ACHN (cell line): ENCODE measurements at regions not wholly inside any gene's neighbourhood (a gene's known extent, or its start where the extent isn't known, plus 50 kb on each side); places are given as distances from the start of the nearest gene placed in this dataset.
"Not testable (repeated sequence)": the region's sequence is repeated elsewhere in the genome, so short reads cannot be mapped to it uniquely, and the experiment has no call there.

Experiments used
- DNase-seq: peaks from one replicate; pipeline ENCODE4 v3.0.0-alpha.2; 2015
- in situ Hi-C: cut with HindIII; loops from 2 replicates; pipeline ENCODE4 v1.10.0; 2017; ENCODE audit warnings: low sequenced_read_pairs, low pct_ligation_motif_present, low pct_unique_long_range_greater_than_20kb

- no peak for DNase-seq
- in situ Hi-C loops: no loop called here
Measured at GRCh38 chr2:116238511-116238910, 1576.0 kb upstream of the DDX18 start.

GRCh38 chr2:116250376-116250775 is 1564.1 kb upstream of the DDX18 start:
- in situ Hi-C loops: no loop called here
- DNase-seq: no peak

- in situ Hi-C loops: no loop called here
- no peak for DNase-seq
Measured at GRCh38 chr2:116264872-116265271, 1549.6 kb upstream of the DDX18 start.

- no peak for DNase-seq
- in situ Hi-C loops: no loop called here
Measured at GRCh38 chr2:116269040-116269439, 1545.5 kb upstream of the DDX18 start.

GRCh38 chr2:116304328-116304727 is 1510.2 kb upstream of the DDX18 start:
- in situ Hi-C loops: no loop called here
- DNase-seq: no peak

GRCh38 chr2:116317111-116317510 is 1497.4 kb upstream of the DDX18 start:
- in situ Hi-C loops: no loop called here
- DNase-seq: no peak

GRCh38 chr2:116318551-116318950 is 1495.9 kb upstream of the DDX18 start:
- DNase-seq: not testable (repeated sequence)

GRCh38 chr2:116319001-116319400 is 1495.5 kb upstream of the DDX18 start:
- in situ Hi-C loops: no loop called here
- DNase-seq: no peak

More at GRCh38 chr2:116318551-116318950, 1495.9 kb upstream of the DDX18 start:
- in situ Hi-C loops: not testable (repeated sequence)

- in situ Hi-C loops: no loop called here
- no peak for DNase-seq
Measured at GRCh38 chr2:116319935-116320334, 1494.6 kb upstream of the DDX18 start.

GRCh38 chr2:116329280-116329679 is 1485.2 kb upstream of the DDX18 start:
- in situ Hi-C loops: no loop called here
- DNase-seq: no peak

GRCh38 chr2:116340690-116341089 is 1473.8 kb upstream of the DDX18 start:
- in situ Hi-C loops: no loop called here
- no peak for DNase-seq

GRCh38 chr2:116366212-116366611 is 1448.3 kb upstream of the DDX18 start:
- in situ Hi-C loops: no loop called here
- DNase-seq: no peak

GRCh38 chr2:116378786-116379185 is 1435.7 kb upstream of the DDX18 start:
- no peak for DNase-seq
- in situ Hi-C loops: no loop called here

GRCh38 chr2:116411211-116411610 is 1403.3 kb upstream of the DDX18 start:
- no peak for DNase-seq
- in situ Hi-C loops: no loop called here

GRCh38 chr2:116413659-116414058 is 1400.8 kb upstream of the DDX18 start:
- DNase-seq: no peak
- in situ Hi-C loops: no loop called here

GRCh38 chr2:116416731-116417377 is 1397.6 kb upstream of the DDX18 start:
- DNase-seq: no peak
- in situ Hi-C loops: no loop called here

GRCh38 chr2:116435648-116436047 is 1378.8 kb upstream of the DDX18 start:
- DNase-seq: no peak
- in situ Hi-C loops: no loop called here

- in situ Hi-C loops: no loop called here
- no peak for DNase-seq
Measured at GRCh38 chr2:116440104-116440653, 1374.3 kb upstream of the DDX18 start.

- DNase-seq: no peak
- in situ Hi-C loops: no loop called here
Measured at GRCh38 chr2:116442418-116442817, 1372.1 kb upstream of the DDX18 start.

GRCh38 chr2:116444256-116444872 is 1370.1 kb upstream of the DDX18 start:
- DNase-seq: no peak
- in situ Hi-C loops: no loop called here
